HG03108 (cell line): ENCODE measurements at regions not wholly inside any gene's neighbourhood (a gene's known extent, or its start where the extent isn't known, plus 50 kb on each side); places are given as distances from the start of the nearest gene placed in this dataset.

Experiments used
- ATAC-seq: cut with Tn5 transposase; IDR thresholded peaks from one replicate; pipeline ENCODE4 v1.9.1; 2021; ENCODE audit warnings: moderate library complexity; ENCODE audit not compliant: unreplicated experiment

DNA sequence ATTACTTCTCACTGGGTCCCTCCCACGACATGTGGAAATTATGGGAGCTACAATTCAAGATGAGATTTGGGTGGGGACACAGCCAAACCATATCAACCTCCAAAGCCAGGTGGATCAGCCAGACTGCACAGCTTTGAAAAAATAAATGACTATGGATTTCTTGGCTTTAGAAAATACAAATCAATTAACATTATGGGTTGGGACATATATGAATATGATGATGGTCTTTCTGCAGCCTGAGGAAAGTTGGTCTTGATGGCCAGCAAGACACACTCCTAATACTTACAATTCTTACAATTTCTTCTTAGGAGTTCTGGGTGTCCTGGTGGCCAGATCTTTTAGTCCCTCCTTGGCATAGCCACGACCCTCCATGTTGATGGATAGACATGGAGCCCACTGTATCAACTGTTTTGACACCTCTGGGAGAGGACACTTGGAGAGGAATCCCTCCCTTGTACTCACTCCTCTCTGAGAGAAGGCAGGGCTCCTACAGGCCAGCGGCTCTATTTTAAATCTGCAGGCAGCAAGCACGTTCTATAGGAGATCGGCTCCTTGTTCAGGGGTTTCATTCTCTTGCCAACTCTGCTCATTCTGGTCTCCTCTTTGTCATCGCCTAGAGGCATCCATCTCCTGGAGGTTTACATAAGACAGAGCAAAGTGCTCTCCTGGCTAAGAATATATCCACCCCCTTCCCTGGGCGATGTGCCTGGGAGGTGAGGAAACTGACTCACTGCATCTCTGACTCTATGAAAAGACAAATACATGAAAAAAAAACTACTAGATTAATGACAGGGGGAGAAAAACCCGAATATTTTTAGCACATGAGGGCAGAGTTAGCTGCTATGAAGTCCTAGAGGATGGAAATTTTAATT is 145.9 kb downstream of the CARTPT start:
- no peak for ATAC-seq

DNA sequence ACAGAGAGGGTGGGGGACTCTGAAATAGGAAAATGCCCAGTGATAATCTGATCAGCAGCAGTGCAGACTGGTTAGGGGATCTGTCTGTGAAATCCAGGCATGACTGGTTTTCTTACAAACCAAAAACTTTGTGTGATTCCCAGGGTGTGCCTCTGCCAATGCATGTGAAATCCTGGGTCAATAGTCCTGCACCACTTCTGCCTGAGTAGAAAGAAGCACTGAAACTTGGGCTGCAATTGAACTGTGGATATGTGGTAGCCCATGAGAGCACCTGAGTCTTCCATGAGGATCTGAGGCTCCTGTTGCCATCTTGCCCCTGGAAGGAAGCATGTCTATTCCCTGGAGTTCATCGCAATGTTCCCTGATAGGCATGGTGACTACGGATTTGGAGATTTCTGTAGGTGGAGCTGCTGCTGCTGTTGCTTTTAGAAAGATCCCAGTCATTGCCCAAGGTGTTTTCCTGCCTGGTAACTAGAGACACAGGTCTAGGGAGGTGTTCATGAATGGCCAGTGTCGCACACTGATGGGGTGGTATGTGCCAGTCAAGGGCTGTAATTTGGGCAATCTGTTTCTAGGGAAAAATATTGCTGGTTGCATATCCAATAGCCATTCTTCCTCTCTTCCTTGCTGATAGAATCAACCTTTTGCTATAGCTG is 146.7 kb downstream of the CARTPT start:
- ATAC-seq, result no peak

DNA sequence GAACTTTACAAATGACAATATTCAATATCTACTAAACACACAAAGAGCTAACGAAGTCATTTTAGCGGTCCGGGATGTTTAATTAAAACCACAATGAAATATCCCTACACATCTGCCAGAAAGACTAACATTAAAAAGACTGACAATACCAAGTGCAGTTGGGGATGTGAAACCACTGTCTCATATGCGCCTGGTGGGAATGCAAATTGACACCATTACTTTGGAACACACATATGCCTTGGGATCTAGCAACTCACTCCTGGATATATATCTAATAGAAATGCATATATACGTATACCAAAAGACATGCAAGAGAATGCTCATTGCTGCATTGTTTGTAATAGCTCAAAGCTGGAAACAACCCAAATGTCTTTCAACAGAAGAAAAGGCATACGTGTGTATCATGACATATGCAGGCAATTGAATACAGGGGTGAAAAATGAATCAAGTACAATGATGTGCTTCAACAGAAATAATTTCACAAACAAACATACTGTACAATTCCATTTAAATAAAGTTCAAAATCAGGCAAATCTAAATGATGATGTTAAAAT is 153.3 kb downstream of the CARTPT start:
- ATAC-seq, result no peak

DNA sequence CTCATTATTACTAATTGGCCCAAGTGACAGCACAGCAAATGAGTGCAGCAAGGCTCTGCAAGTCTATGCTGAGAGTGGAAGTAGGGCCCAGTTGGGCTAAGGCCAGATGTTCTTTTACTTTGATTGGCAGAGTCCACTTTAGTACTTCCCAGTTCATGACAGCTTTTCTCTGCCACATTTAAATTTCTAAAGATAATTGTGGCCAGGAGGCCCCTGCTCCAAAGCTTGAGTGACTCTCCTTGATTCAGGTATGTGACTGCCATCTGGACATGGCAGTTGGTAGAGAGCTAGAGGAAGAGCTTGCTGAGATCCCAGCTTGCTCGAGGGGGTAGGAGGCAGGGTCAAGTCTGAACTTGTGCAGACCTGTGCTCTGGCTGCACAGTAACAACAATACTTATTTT is 154.1 kb downstream of the CARTPT start:
- ATAC-seq, result no peak

DNA sequence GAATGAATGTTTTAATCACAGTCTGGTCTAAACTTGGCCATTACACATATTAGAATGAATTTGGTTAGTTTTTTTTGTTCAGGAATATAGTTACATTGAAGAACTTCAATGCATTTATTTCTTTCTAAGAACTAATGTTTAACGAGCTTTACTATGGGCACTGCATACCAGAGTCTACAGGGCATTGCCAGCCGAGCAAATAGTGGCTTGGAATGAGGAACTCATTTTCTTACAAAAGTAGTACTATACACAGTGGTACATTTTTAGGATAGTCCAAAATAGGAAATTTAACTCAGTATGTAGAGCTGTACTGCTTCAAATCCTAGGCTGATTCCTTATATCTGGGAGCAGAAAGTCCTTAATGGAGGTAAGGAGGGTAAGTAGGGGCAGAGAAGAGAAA is 155.4 kb downstream of the CARTPT start:
- no peak for ATAC-seq

DNA sequence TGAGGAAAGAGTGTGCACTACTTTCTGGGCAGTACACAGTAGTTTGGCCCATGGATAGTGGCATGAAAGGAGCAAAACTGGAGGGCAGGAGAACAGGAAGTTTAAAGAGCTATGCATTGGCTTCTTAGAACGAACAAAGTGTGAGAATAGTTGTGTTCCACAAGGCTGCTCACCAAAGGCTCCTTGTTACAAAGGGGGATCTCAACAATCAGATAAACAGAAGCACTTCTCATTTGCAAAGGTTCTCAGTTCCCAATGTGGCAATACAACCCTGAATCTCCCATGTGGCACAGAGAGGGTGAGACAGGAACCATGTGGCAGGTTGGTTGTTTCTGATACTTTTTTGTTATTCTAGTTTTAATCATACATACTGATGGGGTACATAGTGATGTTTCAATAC is 158.4 kb downstream of the CARTPT start:
- no peak for ATAC-seq

DNA sequence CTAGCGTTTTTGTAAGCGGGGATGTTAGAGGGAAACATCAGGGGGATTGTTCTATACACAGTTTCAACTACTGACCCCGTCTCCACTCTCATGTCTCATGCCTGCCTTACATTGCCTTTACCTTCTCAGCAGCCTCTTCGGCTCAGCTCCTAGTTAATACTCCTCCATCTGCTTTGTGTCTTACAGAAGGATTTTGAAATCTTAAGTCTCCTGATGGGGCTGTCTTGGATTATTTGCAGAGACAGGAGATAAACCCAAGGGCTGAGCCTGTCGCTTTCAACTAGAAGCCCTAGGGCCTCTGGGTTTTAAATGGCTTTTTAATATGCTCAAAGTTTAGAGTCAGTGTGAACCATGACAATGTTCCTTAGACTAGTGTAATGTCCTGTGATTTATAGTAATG is 161.5 kb downstream of the CARTPT start:
- no peak for ATAC-seq

DNA sequence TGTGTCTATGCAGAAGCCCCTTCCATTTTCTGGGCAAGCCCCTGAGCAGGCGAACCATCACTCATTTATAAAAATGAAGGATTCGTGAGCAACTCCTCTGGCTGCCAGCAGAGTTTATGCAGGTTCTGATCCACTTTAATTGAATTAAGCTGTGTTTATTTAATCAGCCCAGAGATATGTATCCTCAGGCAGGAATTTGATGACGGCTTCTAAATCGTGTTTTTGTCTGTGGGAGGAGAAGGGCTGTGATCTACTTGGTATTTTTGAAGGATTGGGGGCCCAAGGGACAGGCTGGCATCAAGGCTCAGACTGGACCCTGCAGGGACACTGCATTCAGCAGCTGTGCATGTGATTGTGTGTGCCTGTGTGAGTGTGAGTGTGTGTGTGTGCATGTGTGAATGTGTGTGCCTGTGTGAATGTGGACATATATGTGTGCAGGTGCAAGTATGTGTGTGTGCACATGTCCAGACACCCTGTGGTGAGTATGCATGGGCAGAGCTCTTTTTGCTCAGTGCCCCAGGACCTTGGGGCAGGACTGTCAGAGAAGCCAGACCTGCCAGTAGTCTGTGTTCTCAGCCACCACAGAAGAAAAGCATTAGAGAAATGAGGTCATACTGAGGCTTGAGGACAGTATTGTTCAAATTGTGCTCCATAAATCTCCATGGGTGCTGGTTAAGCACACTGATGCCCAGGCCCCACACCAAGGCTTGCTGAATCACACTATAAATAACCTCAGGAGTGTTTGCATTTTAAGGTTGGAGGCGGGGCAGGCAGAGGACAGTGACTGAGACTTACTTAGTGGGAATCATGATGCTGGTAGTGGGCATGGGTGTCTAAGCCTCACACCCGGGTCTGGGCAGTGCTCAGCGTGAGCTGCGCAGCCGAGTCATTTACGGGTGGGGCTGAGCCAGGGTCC is 164.0 kb downstream of the CARTPT start:
- no peak for ATAC-seq

DNA sequence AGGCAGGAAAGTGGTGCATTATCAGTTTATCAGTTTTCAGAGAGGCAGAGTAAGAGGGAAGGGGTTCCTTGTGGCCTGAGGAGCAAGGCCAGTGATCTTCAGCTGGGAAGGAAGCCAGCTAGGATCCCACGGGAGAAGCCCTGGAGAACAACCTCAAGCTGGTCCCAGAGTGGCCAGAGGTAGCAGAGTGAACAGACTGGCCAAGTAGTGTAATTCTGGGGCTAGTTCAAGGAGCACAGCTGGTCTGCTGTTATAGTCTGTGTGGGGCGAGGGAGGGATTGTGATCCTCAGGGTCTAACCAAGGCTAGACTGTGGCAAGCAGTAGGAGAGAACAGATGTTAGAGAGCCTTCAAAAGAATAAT is 164.6 kb downstream of the CARTPT start:
- no peak for ATAC-seq

DNA sequence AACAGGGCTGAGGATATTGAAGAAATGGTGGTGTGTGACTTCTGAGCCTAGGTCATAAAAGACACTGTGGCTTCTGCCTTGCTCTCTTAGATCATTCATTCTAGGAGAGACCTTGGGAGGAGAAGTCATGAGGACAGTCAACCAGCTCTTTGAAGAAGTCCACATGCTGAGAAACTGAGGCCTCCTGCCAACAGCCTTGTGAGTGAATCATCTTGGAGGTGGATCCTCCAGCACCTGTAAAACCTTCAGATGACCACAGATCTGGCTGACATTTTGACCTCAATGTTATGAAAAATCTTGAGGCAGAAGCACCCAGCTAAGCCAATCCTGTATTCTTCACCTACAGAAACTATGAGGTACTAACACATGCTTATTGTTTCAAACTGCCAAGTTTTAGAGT is 165.9 kb downstream of the CARTPT start:
- no peak for ATAC-seq

DNA sequence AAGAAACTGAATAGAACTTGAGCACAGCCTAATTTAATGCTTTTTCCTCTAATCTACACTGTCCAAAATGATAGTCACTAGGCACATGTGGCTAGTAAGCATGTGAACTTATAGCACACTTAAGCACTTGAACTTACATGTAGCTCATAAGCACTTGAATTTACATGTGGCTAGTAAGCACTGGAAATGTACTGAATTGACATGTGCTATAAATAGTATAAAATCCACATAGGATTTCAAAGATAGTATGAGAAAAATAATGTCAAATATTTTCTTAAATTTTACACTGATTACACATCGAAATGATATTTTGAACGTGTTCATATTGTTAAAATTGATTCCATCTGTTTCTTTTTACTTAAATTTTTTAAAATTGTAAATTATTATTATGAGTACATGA is 167.3 kb downstream of the CARTPT start:
- no peak for ATAC-seq

DNA sequence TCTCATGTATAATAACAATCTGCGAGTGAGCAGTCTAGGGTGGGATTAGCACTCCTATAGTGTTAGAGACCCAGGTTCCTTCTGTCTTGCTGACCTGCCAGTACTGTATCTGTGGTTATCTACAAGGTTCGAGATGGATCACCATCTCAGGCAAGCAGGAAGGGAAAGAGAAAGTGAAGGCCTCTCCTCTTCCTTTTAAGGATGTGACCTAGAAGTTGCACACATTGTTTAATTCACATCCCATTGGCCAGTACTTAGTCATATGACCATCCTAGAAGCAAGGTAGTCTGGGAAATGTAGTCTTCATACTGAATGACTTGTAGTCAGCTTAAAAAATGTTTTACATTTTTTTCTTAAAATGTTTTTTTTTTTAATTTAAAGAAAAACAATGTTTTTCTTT is 168.6 kb downstream of the CARTPT start:
- peak; percentile 99 for ATAC-seq

DNA sequence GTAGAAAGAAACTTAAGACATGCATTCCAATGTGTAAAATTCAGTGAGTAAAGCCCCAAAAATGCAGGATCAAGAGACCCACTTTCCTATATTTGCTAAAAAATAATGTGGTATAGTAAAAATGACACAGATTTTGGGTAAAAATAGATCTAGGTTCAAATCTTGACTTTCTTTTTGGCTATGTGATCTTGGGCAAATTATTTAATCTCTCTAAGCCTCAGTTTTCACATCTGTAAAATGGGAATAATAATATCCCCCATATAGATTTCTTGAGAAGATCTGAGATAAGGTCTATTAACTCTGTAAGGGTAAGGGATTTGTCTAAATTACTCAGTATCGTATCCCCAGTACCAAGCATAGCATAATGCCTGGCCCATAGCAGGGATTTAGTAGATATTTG is 172.3 kb downstream of the CARTPT start:
- ATAC-seq, result no peak

DNA sequence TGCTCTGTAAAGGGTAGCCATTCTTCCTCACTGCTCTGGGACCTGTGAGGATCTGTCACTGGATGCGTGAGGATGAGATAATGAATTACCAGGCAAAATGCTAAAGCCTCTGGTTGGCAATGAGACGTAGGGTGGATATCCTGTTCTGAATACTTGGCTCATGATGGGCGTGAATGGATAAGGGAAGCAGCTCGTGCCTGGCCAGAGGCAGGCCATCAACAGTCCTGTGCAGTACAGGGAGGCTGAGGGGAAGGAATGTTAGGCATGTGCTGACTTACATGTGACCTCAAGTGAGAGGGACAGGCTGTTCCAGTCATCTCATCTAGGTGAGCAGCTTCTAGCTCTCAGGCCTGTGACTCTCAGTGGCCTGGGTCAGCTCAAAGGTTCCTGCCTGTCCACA is 172.8 kb downstream of the CARTPT start:
- no peak for ATAC-seq

DNA sequence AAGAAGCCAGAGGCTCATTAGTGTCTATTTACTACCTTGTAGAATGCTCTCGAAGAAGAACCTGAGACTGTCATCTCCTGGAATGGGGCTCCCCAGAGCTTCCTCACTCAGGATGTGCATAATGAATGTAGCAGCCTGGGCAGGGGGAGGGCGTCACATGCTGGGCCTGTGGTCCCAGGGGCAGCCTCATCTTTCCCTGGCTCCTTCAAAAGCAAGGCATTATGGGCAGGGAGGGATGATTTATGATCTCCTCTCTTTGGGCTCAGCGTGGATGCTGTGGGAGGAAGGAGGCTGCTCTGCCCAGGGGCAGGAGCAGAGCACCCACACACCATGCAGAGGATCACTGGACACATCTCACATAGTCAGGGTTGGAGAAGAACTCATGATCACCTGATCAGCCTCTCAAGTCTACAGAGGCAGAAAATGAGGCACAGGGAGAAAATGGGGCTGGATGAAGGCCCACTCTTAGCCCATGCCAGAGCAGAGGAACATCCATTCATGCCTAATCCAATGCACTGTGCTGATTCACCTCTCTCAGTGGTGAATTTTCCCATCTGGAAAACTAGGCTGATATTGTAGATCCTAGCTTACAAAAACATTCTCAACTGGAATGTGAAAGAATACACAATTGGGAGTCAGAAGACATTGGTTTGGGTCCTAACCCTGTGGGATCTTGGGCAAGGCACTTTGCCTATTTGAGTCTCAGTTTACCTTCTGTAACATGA is 173.7 kb downstream of the CARTPT start:
- ATAC-seq, result no peak

DNA sequence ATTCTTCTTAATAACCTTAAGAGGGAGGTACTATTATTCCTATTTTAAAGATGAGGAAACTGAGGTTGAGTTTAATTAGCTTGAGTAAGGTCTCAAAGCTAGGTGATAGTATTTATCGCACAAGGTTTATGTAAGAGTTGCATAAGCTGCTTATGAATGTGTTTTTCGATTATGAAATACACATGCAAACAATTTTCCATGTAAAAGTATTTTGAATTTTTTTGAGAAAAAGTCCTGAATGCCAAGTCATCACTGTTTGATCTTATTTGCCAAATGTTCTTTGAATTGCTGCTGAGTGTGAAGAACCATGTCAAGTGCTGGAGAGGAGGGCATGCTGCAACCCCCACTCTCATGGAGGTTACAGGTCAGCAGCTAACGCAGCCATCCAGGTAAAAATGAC is 174.4 kb downstream of the CARTPT start:
- no peak for ATAC-seq

DNA sequence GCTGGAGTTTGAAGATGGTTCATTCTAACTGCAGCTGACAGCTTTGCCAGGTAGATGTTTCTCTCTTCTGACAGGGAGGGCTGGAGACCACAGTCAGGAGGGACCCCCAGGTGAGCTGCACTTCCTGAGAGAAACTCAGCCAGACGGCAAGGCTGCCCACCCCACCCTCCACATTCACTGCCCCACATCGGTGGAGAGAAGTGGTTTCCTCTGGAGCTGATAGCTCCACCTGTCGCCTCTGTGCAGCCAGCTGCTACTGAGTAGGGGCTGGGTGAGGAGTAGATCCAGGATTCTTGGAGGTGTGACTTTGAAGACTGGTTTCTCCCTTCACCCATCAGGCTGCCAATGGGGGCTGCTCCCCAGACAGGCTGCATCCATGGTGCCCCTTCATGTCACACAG is 175.0 kb downstream of the CARTPT start:
- ATAC-seq, result no peak

DNA sequence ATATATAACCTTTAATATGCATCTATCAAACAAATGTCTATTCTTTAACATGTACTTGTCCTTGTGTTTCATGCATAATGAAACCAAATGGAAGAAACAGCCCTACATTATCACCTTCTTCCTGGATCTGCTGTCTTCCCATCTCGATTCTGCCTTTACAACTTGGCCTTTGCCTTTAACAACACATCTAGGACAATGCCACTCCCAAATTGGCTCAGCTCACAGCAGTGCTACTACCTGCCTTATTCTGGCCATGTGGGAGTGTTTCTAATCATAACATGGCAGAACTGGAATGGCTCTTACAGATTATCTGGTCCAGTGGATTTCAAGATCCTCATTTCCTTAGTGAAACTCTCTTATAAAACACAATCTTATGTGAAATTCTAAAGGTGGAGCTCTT is 176.5 kb downstream of the CARTPT start:
- no peak for ATAC-seq

DNA sequence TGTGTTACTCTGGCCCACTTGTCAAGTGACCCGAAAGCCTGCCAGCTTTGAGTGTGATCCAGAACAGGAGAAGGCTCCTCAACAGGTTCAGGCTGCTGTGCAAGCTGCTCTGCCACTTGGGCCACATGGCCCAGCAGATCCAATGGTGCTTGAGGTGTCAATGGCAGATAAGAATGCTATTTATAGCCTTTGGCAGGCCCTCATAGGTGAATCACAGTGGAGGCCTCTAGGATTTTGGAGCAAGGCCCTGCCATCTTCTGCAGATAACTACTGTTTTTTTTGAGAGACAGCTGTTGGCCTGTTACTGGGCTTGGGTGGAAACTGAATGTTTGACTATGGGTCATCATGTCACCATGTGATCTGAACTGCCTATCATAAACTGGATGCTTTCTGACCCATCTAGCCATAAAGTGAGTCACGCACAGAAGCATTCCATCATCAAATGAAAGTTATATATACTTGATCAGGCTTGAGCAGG is 180.8 kb downstream of the CARTPT start:
- ATAC-seq, result no peak

DNA sequence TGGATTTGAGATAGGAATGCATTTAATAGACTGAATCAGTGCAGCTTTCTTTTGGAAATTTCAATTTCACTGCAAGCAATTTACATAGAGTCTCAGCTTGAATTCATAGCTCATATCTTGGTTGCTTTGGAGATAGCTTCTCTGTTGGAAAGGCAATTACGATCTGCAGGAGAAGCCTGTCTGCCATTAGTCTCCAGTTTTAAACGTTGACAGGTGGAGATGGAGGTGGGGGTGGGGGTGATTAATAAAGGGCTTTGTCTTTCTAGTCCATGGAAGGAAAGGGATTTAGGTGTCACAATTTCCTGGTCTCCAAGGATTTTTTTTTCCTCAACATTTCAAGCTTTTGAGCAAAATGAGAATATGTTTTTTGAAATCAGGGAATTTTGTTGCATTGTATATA is 184.7 kb downstream of the CARTPT start:
- ATAC-seq, result no peak

DNA sequence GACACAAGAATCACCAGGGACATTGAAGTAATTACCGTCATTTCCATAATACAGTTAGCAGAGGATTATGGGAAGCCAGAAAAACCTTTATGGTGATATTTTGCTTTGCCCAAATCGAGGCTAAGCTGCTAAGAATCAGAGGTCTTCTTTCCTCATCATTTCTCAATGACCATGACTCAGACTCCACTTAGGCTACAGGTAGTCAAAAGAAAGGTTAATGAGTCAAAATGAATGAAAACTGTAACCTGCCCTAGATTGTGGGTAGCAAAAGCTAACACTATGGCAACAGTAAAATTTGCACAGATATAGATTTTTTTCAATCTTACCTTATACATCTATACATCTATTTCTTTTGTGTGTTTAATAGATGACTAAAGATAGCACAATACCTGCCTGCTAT is 185.8 kb downstream of the CARTPT start:
- ATAC-seq, result no peak
